ENCODE measurements at regions not wholly inside any gene's neighbourhood (a gene's known extent, or its start where the extent isn't known, plus 50 kb on each side); places are given as distances from the start of the nearest gene placed in this dataset.
A peak's percentile ranks its signal among the peaks of the same experiment; 100 is the strongest.

GRCh38 chr14:100486025-100486828 lies 101.0 kb downstream of the BEGAIN start:
- H3K27ac ChIP-seq (replicated peaks in 1 of 4) = no peak overlapping the region
- intact Hi-C loops (cut with DNase I) = no loop called here
- TF ChIP-seq POLR2A (IDR thresholded peaks at IDR 0.05; ENCODE audit: low read depth) (no peak), POLR2AphosphoS5 (IDR thresholded peaks at IDR 0.05) (no peak), EP300 (IDR thresholded peaks at IDR 0.05) (no peak)
- TF ChIP-seq, protein P1, sequence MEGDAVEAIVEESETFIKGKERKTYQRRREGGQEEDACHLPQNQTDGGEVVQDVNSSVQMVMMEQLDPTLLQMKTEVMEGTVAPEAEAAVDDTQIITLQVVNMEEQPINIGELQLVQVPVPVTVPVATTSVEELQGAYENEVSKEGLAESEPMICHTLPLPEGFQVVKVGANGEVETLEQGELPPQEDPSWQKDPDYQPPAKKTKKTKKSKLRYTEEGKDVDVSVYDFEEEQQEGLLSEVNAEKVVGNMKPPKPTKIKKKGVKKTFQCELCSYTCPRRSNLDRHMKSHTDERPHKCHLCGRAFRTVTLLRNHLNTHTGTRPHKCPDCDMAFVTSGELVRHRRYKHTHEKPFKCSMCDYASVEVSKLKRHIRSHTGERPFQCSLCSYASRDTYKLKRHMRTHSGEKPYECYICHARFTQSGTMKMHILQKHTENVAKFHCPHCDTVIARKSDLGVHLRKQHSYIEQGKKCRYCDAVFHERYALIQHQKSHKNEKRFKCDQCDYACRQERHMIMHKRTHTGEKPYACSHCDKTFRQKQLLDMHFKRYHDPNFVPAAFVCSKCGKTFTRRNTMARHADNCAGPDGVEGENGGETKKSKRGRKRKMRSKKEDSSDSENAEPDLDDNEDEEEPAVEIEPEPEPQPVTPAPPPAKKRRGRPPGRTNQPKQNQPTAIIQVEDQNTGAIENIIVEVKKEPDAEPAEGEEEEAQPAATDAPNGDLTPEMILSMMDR (IDR thresholded peaks at IDR 0.05) = no peak
- peak; percentile 91 for DNase-seq (ENCODE audit: extremely low spot score)
- no peak overlapping the region for H3K4me3 ChIP-seq
- H3K4me1 ChIP-seq = no peaks in the 10 kb centered on the region
- peaks cover 0 to 17% (median 11%) of the 10 kb centered on the region in 4 donors for H3K36me3 ChIP-seq
- no peaks in the 10 kb centered on the region for H3K27me3 ChIP-seq
- WGBS = 47% methylated on average over 21 of the region's 21 CpGs
- no peaks in the 10 kb centered on the region for H3K9me3 ChIP-seq
